ENCODE measurements at regions not wholly inside any gene's neighbourhood (a gene's known extent, or its start where the extent isn't known, plus 50 kb on each side); places are given as distances from the start of the nearest gene placed in this dataset.
"Not testable (repeated sequence)": the region's sequence is repeated elsewhere in the genome, so short reads cannot be mapped to it uniquely, and the experiment has no call there.

GRCh38 chr6:72457738-72458137, 164.1 kb upstream of the KCNQ5 start:
- no peak for DNase-seq

GRCh38 chr6:72458521-72458920, 163.3 kb upstream of the KCNQ5 start:
- no peak for DNase-seq

GRCh38 chr6:72461144-72461543, 160.7 kb upstream of the KCNQ5 start:
- no peak for DNase-seq

- DNase-seq, result no peak
Measured at GRCh38 chr6:72464246-72464645, 157.6 kb upstream of the KCNQ5 start.

GRCh38 chr6:72464791-72465691, 156.8 kb upstream of the KCNQ5 start:
- no peak for DNase-seq

GRCh38 chr6:72466471-72466870, 155.4 kb upstream of the KCNQ5 start:
- DNase-seq, result no peak

GRCh38 chr6:72466971-72467566, 154.8 kb upstream of the KCNQ5 start:
- DNase-seq, result no peak

GRCh38 chr6:72469406-72469983, 152.4 kb upstream of the KCNQ5 start:
- not testable (repeated sequence) for DNase-seq

- no peak for DNase-seq
Measured at GRCh38 chr6:72476051-72476450, 145.8 kb upstream of the KCNQ5 start.

- DNase-seq, result no peak
Measured at GRCh38 chr6:72476646-72477045, 145.2 kb upstream of the KCNQ5 start.

GRCh38 chr6:72495441-72495840, 126.4 kb upstream of the KCNQ5 start:
- no peak for DNase-seq

- DNase-seq, result no peak
Measured at GRCh38 chr6:72497186-72497585, 124.7 kb upstream of the KCNQ5 start.

GRCh38 chr6:72500669-72501068, 121.2 kb upstream of the KCNQ5 start:
- no peak for DNase-seq

GRCh38 chr6:72504406-72504805, 117.5 kb upstream of the KCNQ5 start:
- no peak for DNase-seq

GRCh38 chr6:72505446-72505845, 116.4 kb upstream of the KCNQ5 start:
- no peak for DNase-seq

- no peak for DNase-seq
Measured at GRCh38 chr6:72519871-72520270, 102.0 kb upstream of the KCNQ5 start.

GRCh38 chr6:72521684-72522083, 100.2 kb upstream of the KCNQ5 start:
- no peak for DNase-seq

GRCh38 chr6:72522735-72523141, 99.1 kb upstream of the KCNQ5 start:
- peak; percentile 45 for DNase-seq

GRCh38 chr6:72524011-72524645, 97.7 kb upstream of the KCNQ5 start:
- DNase-seq, result peak; percentile 7

- DNase-seq, result no peak
Measured at GRCh38 chr6:72525821-72526510, 95.9 kb upstream of the KCNQ5 start.

- DNase-seq, result no peak
Measured at GRCh38 chr6:72530152-72530551, 91.7 kb upstream of the KCNQ5 start.

GRCh38 chr6:72530750-72531149, 91.1 kb upstream of the KCNQ5 start:
- no peak for DNase-seq

GRCh38 chr6:72533606-72534005, 88.3 kb upstream of the KCNQ5 start:
- DNase-seq, result no peak

Measured in activated CD4-positive, alpha-beta T cell treated with anti-CD3 and anti-CD28 coated beads for 48 hours (primary cell).